ENCODE measurements at regions not wholly inside any gene's neighbourhood (a gene's known extent, or its start where the extent isn't known, plus 50 kb on each side); places are given as distances from the start of the nearest gene placed in this dataset.

GRCh38 chr20:17827759-17828559 is 128.2 kb downstream of the BANF2 start (continued):
- TF ChIP-seq ZNF407 (CRISPR knock-in tag; IDR thresholded peaks at IDR 0.05; ENCODE audit: not compliant biosample characterization) (no peak), ZNF121 (CRISPR knock-in tag; IDR thresholded peaks at IDR 0.05) (no peak), KAT8 (CRISPR knock-in tag; IDR thresholded peaks at IDR 0.05) (no peak), POGK (CRISPR knock-in tag; conservative IDR thresholded peaks at IDR 0.05) (peak; percentile 50; the same call in 1 of the 2 replicates), ZNF749 (CRISPR knock-in tag; IDR thresholded peaks at IDR 0.05; ENCODE audit: borderline replicate concordance) (no peak), TIGD3 (CRISPR knock-in tag; IDR thresholded peaks at IDR 0.05; ENCODE audit: borderline replicate concordance) (no peak), BHLHE40 (IDR thresholded peaks at IDR 0.05; ENCODE audit: low read length) (no peak), FOXM1 (CRISPR knock-in tag; IDR thresholded peaks at IDR 0.05) (0 out of 2 replicates have a peak, but pooled peaks have one; percentile 34), ZFP36L1 (CRISPR knock-in tag; IDR thresholded peaks at IDR 0.05) (no peak), ATF2 (CRISPR knock-in tag; IDR thresholded peaks at IDR 0.05) (peak; percentile 46; the same call in 1 of the 2 replicates), ZNF343 (CRISPR knock-in tag; IDR thresholded peaks at IDR 0.05) (no peak), TBP (CRISPR knock-in tag; IDR thresholded peaks at IDR 0.05) (no peak), ZNF841 (CRISPR knock-in tag; IDR thresholded peaks at IDR 0.05; ENCODE audit: borderline replicate concordance) (no peak), ZNF331 (CRISPR knock-in tag; IDR thresholded peaks at IDR 0.05) (peak; percentile 83), RARA (CRISPR knock-in tag; IDR thresholded peaks at IDR 0.05) (peak; percentile 95)

Data from HepG2 (cell line).